ENCODE measurements at regions not wholly inside any gene's neighbourhood (a gene's known extent, or its start where the extent isn't known, plus 50 kb on each side); places are given as distances from the start of the nearest gene placed in this dataset.

DNA sequence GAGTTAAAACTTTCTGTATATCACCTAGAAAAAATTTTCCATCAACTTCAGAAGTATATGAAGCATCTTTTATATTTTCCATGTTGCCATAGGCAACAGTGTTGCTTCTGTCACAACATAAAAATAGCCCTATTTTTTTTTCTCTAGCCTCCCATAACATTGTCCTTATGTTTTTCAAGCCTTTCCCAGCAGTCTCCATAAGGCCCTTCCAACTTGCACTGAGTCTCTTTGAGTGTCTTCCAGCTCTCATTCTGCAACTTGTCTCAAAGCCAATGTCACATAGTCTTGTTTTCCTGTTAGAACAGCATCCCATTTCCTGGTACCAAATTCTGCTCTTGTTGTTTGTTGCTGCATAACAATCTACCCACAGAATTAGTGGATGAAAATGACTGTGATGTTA is 1055.5 kb upstream of the GHITM start:
- TF ChIP-seq, protein P1, sequence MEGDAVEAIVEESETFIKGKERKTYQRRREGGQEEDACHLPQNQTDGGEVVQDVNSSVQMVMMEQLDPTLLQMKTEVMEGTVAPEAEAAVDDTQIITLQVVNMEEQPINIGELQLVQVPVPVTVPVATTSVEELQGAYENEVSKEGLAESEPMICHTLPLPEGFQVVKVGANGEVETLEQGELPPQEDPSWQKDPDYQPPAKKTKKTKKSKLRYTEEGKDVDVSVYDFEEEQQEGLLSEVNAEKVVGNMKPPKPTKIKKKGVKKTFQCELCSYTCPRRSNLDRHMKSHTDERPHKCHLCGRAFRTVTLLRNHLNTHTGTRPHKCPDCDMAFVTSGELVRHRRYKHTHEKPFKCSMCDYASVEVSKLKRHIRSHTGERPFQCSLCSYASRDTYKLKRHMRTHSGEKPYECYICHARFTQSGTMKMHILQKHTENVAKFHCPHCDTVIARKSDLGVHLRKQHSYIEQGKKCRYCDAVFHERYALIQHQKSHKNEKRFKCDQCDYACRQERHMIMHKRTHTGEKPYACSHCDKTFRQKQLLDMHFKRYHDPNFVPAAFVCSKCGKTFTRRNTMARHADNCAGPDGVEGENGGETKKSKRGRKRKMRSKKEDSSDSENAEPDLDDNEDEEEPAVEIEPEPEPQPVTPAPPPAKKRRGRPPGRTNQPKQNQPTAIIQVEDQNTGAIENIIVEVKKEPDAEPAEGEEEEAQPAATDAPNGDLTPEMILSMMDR (IDR thresholded peaks at IDR 0.05) = no peak
- TF ChIP-seq CHD2 (IDR thresholded peaks at IDR 0.05; ENCODE audit: low read length, partially characterized antibody) (no peak), KDM1A (IDR thresholded peaks at IDR 0.05; ENCODE audit: low read depth) (no peak), RAD21 (conservative IDR thresholded peaks at IDR 0.05 in 1 of 2, IDR thresholded peaks at IDR 0.05 in 1 of 2) (no peak), RCOR1 (IDR thresholded peaks at IDR 0.05; ENCODE audit: low read depth, low read length) (no peak), SMC3 (IDR thresholded peaks at IDR 0.05) (no peak)

All from A549 (cell line).